Kidney epithelial cell (primary cell): ENCODE measurements at regions not wholly inside any gene's neighbourhood (a gene's known extent, or its start where the extent isn't known, plus 50 kb on each side); places are given as distances from the start of the nearest gene placed in this dataset.

ENCODE experiments used
- DNase-seq: peaks from one replicate; pipeline ENCODE4 v3.0.0-alpha.2; 2010; ENCODE audit warnings: low read depth
- H3K27me3 ChIP-seq: 2 replicates; pipeline ENCODE4 v1.6.0; 2011; ENCODE audit warnings: low read length; ENCODE audit not compliant: control insufficient read depth, insufficient read depth
- H3K36me3 ChIP-seq: 2 replicates; pipeline ENCODE4 v1.5.1; 2011; ENCODE audit warnings: low read length; ENCODE audit not compliant: control insufficient read depth, insufficient read depth
- H3K4me3 ChIP-seq: 2 replicates; pipeline ENCODE4 v1.5.1; 2011; ENCODE audit warnings: low read depth, mild to moderate bottlenecking, control low read depth, low read length
- CTCF ChIP-seq: IDR thresholded peaks from 2 replicates; pipeline ENCODE4 v1.5.1; 2011; ENCODE audit warnings: mild to moderate bottlenecking, moderate library complexity, low read length, control low read depth, inconsistent platforms; ENCODE audit not compliant: insufficient read depth, poor library complexity, severe bottlenecking

GRCh38 chr4:43402393-43402792 lies 509.9 kb downstream of the GRXCR1 start:
- no peak for DNase-seq
- Histone ChIP-seq H3K27me3 (no peaks in the 10 kb centered on the region), H3K36me3 (no peaks in the 10 kb centered on the region), H3K4me3 (no peak overlapping the region)
- no peak for TF ChIP-seq CTCF

- Histone ChIP-seq H3K4me3 (no peak overlapping the region), H3K27me3 (no peaks in the 10 kb centered on the region), H3K36me3 (no peaks in the 10 kb centered on the region)
- DNase-seq, result no peak
- no peak for TF ChIP-seq CTCF
Observed at GRCh38 chr4:43410636-43411035, 518.1 kb downstream of the GRXCR1 start.

- H3K4me3 ChIP-seq, result no peak overlapping the region
Observed at GRCh38 chr4:43411226-43411625, 518.7 kb downstream of the GRXCR1 start.

GRCh38 chr4:43423276-43423675 lies 530.8 kb downstream of the GRXCR1 start:
- no peak for TF ChIP-seq CTCF
- Histone ChIP-seq H3K4me3 (no peak overlapping the region), H3K27me3 (no peaks in the 10 kb centered on the region), H3K36me3 (no peaks in the 10 kb centered on the region)
- no peak for DNase-seq

More at GRCh38 chr4:43411226-43411625, 518.7 kb downstream of the GRXCR1 start:
- TF ChIP-seq CTCF, result no peak
- no peaks in the 10 kb centered on the region for H3K36me3 ChIP-seq
- no peak for DNase-seq
- no peaks in the 10 kb centered on the region for H3K27me3 ChIP-seq

- Histone ChIP-seq H3K4me3 (no peak overlapping the region), H3K27me3 (no peaks in the 10 kb centered on the region), H3K36me3 (no peaks in the 10 kb centered on the region)
- no peak for DNase-seq
- TF ChIP-seq CTCF, result no peak
Observed at GRCh38 chr4:43425206-43425605, 532.7 kb downstream of the GRXCR1 start.

GRCh38 chr4:43435291-43435690 lies 542.8 kb downstream of the GRXCR1 start:
- H3K36me3 ChIP-seq, result no peaks in the 10 kb centered on the region

More at GRCh38 chr4:43435291-43435690, 542.8 kb downstream of the GRXCR1 start:
- TF ChIP-seq CTCF, result no peak
- Histone ChIP-seq H3K27me3 (no peaks in the 10 kb centered on the region), H3K4me3 (no peak overlapping the region)
- DNase-seq, result no peak
